Stimulated activated CD8-positive, alpha-beta memory T cell treated with anti-CD3 and anti-CD28 coated beads, Interleukin-4, amount 100 ng/mL, for 1 hour (primary cell): ENCODE measurements at regions not wholly inside any gene's neighbourhood (a gene's known extent, or its start where the extent isn't known, plus 50 kb on each side); places are given as distances from the start of the nearest gene placed in this dataset.

ENCODE experiments used
- DNase-seq, 2 donors: peaks; one replicate each; pipeline ENCODE4 v3.0.0-alpha.2; 2020; ENCODE audit warnings: low read depth in 2 of 2, low spot score in 1 of 2

- DNase-seq: no peak
Measured at GRCh38 chr2:118668431-118669424, 178.7 kb downstream of the EN1 start.

- no peak for DNase-seq
Measured at GRCh38 chr2:118667964-118668363, 179.5 kb downstream of the EN1 start.

GRCh38 chr2:118667348-118667747, 180.1 kb downstream of the EN1 start:
- DNase-seq: no peak

- DNase-seq: no peak
Measured at GRCh38 chr2:118665784-118666529, 181.5 kb downstream of the EN1 start.

- DNase-seq: no peak
Measured at GRCh38 chr2:118661179-118661578, 186.3 kb downstream of the EN1 start.

GRCh38 chr2:118658596-118659198, 188.8 kb downstream of the EN1 start:
- no peak for DNase-seq

- DNase-seq: no peak
Measured at GRCh38 chr2:118657466-118657865, 190.0 kb downstream of the EN1 start.

GRCh38 chr2:118654945-118655344, 192.5 kb downstream of the EN1 start:
- no peak for DNase-seq

- DNase-seq: no peak
Measured at GRCh38 chr2:118650327-118650726, 197.1 kb downstream of the EN1 start.

- DNase-seq: no peak
Measured at GRCh38 chr2:118645876-118646275, 201.6 kb downstream of the EN1 start.

- no peak for DNase-seq
Measured at GRCh38 chr2:118644190-118644589, 203.3 kb downstream of the EN1 start.

GRCh38 chr2:118643294-118643693, 204.2 kb downstream of the EN1 start:
- no peak for DNase-seq

GRCh38 chr2:118642501-118642900, 204.9 kb downstream of the EN1 start:
- no peak for DNase-seq

GRCh38 chr2:118641711-118642110, 205.7 kb downstream of the EN1 start:
- DNase-seq: no peak

GRCh38 chr2:118639371-118639770, 208.1 kb downstream of the EN1 start:
- no peak for DNase-seq

- no peak for DNase-seq
Measured at GRCh38 chr2:118638453-118638852, 209.0 kb downstream of the EN1 start.

- DNase-seq: no peak
Measured at GRCh38 chr2:118635891-118636290, 211.6 kb downstream of the EN1 start.

GRCh38 chr2:118634876-118635275, 212.6 kb downstream of the EN1 start:
- DNase-seq: no peak

GRCh38 chr2:118633371-118634018, 214.0 kb downstream of the EN1 start:
- no peak for DNase-seq

GRCh38 chr2:118632921-118633320, 214.5 kb downstream of the EN1 start:
- no peak for DNase-seq

GRCh38 chr2:118627156-118627555, 220.3 kb downstream of the EN1 start:
- DNase-seq: no peak
